ENCODE measurements at regions not wholly inside any gene's neighbourhood (a gene's known extent, or its start where the extent isn't known, plus 50 kb on each side); places are given as distances from the start of the nearest gene placed in this dataset.

- no peaks in the 10 kb centered on the region for H3K36me3 ChIP-seq (replicated peaks)
- H3K27ac ChIP-seq = no peak overlapping the region
- in situ Hi-C loops (cut with HindIII; ENCODE audit: low pct_ligation_motif_present, low sequenced_read_pairs) = no loop called here
- TF ChIP-seq CTCF (IDR thresholded peaks at IDR 0.05; ENCODE audit: low read depth, low read length, missing control alignments) = no peak
- no peaks in the 10 kb centered on the region for H3K27me3 ChIP-seq (replicated peaks)
- no peak for DNase-seq
- H3K4me3 ChIP-seq (ENCODE audit: low read depth, low read length) = no peak overlapping the region
Observed at GRCh38 chr21:16579538-16579937, 849.8 kb downstream of the USP25 start.

GRCh38 chr21:16580661-16581060 lies 850.9 kb downstream of the USP25 start:
- no peak overlapping the region for H3K4me3 ChIP-seq (ENCODE audit: low read depth, low read length)
- H3K27me3 ChIP-seq (replicated peaks) = no peaks in the 10 kb centered on the region
- no peak for TF ChIP-seq CTCF (IDR thresholded peaks at IDR 0.05; ENCODE audit: low read depth, low read length, missing control alignments)
- H3K36me3 ChIP-seq (replicated peaks) = no peaks in the 10 kb centered on the region
- no peak for DNase-seq
- in situ Hi-C loops (cut with HindIII; ENCODE audit: low pct_ligation_motif_present, low sequenced_read_pairs) = no loop called here
- no peak overlapping the region for H3K27ac ChIP-seq

- TF ChIP-seq CTCF (IDR thresholded peaks at IDR 0.05; ENCODE audit: low read depth, low read length, missing control alignments) = no peak
- H3K27ac ChIP-seq = no peak overlapping the region
- no peaks in the 10 kb centered on the region for H3K36me3 ChIP-seq (replicated peaks)
- DNase-seq = no peak
- no peaks in the 10 kb centered on the region for H3K27me3 ChIP-seq (replicated peaks)
- in situ Hi-C loops (cut with HindIII; ENCODE audit: low pct_ligation_motif_present, low sequenced_read_pairs) = no loop called here
- no peak overlapping the region for H3K4me3 ChIP-seq (ENCODE audit: low read depth, low read length)
Observed at GRCh38 chr21:16583556-16583955, 853.8 kb downstream of the USP25 start.

GRCh38 chr21:16584756-16585155 lies 855.0 kb downstream of the USP25 start:
- H3K27me3 ChIP-seq (replicated peaks) = no peaks in the 10 kb centered on the region
- no peak overlapping the region for H3K4me3 ChIP-seq (ENCODE audit: low read depth, low read length)
- H3K36me3 ChIP-seq (replicated peaks) = no peaks in the 10 kb centered on the region
- no peak overlapping the region for H3K27ac ChIP-seq
- no peak for DNase-seq
- in situ Hi-C loops (cut with HindIII; ENCODE audit: low pct_ligation_motif_present, low sequenced_read_pairs) = no loop called here
- no peak for TF ChIP-seq CTCF (IDR thresholded peaks at IDR 0.05; ENCODE audit: low read depth, low read length, missing control alignments)

GRCh38 chr21:16585896-16586295 lies 856.1 kb downstream of the USP25 start:
- Histone ChIP-seq H3K27ac (no peak overlapping the region), H3K36me3 (replicated peaks) (no peaks in the 10 kb centered on the region), H3K4me3 (ENCODE audit: low read depth, low read length) (no peak overlapping the region), H3K27me3 (replicated peaks) (no peaks in the 10 kb centered on the region)
- TF ChIP-seq CTCF (IDR thresholded peaks at IDR 0.05; ENCODE audit: low read depth, low read length, missing control alignments) = no peak
- no peak for DNase-seq
- in situ Hi-C loops (cut with HindIII; ENCODE audit: low pct_ligation_motif_present, low sequenced_read_pairs) = no loop called here

GRCh38 chr21:16587141-16587581 lies 857.4 kb downstream of the USP25 start:
- Histone ChIP-seq H3K27ac (peak overlapping the region; percentile 91), H3K36me3 (replicated peaks) (no peaks in the 10 kb centered on the region), H3K4me3 (ENCODE audit: low read depth, low read length) (no peak overlapping the region), H3K27me3 (replicated peaks) (no peaks in the 10 kb centered on the region)
- no peak for TF ChIP-seq CTCF (IDR thresholded peaks at IDR 0.05; ENCODE audit: low read depth, low read length, missing control alignments)
- DNase-seq = peak; percentile 77
- in situ Hi-C loops (cut with HindIII; ENCODE audit: low pct_ligation_motif_present, low sequenced_read_pairs) = no loop called here
